HK-2 (cell line): ENCODE measurements at regions not wholly inside any gene's neighbourhood (a gene's known extent, or its start where the extent isn't known, plus 50 kb on each side); places are given as distances from the start of the nearest gene placed in this dataset.

Source experiments
- DNase-seq: peaks from one replicate; pipeline ENCODE4 v3.0.0-alpha.2; 2018; ENCODE audit not compliant: unreplicated experiment

DNA sequence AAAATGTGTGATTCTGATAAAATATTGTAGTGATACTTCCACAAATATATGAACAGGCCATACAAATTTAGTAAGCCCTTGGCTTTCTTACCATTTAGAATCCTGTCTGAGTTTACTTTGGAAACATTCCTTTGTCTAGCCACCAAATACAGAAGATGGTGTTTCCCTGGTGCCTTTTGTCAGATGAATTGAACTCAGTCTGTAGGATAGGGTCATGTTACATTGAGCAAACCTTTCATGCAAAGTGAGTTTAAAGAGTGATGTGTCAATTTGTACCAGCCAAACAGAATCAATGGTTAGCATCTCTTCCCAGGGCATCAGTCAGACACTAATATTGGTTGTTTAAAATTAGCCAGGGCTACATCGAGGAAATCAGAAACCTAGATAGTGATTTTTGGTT lies 1443.4 kb downstream of the ARAP2 start:
- no peak for DNase-seq

DNA sequence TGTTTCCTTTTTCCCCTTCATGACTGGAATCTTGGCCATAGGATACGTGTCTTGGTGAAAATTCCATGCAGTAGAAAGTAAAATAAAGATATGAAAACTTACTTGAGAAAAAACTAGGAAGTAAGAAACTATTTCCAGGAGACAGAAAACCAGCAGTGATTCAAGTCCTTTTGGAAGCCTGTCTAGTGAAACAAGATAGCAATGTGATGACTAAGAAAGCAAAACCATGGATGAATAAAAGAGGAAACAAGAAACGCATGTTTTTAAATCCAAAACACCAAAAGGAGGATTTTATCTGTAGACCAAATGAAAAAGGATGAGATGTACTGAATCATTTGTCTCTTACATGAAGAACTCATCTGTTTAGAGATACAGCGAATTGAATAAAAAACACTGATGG lies 1430.0 kb downstream of the ARAP2 start:
- DNase-seq = no peak

DNA sequence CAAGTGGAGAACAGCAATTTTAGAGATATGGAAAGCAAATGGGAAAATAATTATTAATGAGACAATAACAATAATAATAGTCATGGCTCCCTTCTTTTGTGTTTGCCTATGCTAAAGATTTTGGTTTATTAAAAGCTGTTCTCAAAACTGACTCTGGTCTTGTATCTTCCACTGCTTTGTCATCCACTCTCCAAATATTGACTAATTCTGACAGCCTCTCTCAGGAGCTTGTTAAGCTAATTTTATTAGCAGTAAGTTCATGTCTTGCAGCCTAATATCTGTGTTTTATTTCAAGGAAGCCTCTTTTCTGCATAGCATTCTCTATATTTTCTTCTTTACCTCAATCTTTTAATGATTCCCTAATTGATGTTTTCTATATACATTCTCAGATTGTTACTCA lies 1419.8 kb downstream of the ARAP2 start:
- DNase-seq = no peak

DNA sequence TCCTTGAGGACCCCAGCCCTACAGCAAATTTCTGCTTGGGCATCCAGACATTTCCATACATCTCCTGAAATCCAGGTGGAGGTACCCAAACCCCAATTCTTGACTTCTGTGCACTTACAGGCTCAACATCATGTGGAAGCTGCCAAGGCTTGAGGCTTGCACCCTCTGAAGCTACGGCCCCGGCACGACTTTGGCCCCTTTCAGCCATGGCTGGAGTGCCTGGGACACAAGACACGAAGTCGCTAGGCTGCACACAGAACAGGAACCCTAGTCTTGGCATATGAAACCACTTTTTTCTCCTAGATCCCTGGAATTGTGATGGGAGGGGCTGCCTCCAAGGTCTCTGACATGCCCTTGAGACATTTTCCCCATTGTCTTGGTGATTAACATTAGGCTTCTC lies 1417.7 kb downstream of the ARAP2 start:
- DNase-seq = no peak

DNA sequence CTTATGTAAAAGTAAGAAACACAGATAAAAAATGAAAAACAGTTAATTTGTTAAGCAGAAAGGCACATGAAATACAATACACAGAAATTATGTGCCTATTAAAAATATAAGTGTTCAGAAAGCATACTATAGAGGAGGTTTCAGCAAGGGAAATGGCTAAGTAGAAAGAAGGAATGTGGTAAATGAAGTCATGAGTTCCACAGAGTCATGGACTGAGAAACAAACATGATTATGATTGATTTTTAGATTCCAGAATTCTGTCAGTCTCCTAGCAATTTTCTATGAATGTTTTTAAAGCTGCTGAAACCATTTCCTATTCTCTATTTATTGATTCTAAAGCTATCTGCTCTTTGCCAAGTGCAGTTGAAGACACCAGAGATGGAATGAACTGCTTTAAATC lies 1398.4 kb downstream of the ARAP2 start:
- DNase-seq = no peak

DNA sequence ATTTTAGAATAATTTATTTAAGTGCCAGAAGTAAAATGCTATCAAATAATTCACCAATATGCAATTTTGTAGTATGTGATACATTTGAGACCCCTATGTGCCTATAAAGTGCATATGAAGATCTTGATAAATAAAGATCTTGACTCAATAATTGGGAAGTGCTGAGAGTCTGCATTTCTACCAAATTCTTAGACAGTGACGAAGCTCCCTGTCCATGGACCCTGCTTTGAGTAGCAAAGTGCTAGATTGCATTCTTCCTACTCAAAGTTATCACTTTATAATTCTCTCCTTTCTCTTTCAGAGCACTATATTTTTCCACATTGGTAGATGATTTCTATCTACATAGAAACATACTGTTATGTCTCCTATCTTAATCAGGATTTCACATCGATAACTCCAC lies 1393.9 kb downstream of the ARAP2 start:
- no peak for DNase-seq

DNA sequence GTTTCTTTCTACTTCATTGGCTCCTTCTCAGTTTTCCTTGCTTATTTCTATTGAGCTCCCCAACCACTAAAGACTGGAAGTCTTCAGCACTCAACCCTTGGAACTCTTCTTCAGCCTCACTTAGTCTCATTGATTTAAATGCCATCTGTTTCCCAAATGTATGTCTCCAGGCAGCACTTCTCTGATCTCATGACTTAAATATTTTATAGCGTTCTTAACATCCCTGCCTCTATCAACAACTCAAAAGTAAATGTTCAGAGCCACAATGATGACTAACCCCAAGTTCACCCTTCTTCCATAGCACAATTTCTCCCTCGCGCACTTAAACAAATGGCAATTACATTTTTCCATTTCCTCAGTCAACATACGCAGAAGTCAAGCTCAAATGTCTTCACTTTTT lies 1393.3 kb downstream of the ARAP2 start:
- no peak for DNase-seq

DNA sequence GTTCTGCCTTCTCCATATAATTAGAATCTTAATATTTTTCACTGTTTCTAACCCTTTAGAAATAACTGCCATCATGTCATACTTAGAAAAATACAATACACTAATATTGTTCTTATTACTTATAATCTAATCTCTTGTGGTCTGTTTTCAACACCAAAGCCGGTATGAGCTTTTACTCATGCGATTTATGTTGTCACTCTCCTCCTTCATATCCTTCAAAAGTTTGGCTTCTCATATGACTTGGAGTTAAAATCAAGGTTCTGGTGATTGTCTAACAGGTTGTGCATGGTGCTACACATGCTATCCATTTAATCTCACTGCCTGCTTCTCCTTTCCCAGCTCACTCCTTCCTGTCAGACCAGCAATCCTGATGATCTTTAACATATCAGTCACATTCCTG lies 1392.9 kb downstream of the ARAP2 start:
- no peak for DNase-seq

DNA sequence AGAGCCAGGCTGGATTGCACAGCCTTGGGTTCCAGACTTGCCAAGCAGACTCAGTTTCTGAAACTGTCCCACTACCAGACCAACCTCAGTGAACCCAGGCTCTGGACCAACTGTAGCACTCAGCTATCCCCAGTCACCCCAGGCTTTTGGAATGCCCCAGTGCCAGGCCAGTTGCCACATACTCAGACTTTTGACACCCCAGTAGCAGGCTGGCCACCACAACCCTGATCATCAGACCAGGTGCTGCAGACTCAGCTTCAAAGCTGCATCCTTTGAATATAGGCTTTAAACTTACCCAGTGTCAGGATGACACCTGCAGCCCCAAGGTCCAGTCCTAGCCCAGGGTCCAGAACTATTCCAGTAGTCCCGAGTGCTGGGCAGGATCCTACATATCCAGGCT lies 1389.9 kb downstream of the ARAP2 start:
- no peak for DNase-seq

DNA sequence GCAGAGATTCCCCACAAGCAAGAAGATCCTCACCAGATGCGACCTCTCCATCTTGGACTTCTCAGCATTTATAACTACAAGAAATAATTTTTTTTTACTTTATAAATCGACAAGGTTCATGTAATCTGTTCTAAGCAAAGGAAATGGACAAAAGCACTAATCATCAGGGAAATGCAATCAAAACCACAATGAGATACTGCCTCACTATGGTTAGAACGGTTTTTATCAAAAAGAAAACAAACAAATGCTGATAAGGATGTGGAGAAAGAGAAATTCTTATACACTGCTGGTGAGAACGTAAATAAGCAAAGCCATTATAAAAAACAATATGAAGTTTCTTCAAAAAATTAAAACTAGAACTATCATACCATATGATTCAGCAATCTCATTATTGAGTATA lies 1382.6 kb downstream of the ARAP2 start:
- no peak for DNase-seq

DNA sequence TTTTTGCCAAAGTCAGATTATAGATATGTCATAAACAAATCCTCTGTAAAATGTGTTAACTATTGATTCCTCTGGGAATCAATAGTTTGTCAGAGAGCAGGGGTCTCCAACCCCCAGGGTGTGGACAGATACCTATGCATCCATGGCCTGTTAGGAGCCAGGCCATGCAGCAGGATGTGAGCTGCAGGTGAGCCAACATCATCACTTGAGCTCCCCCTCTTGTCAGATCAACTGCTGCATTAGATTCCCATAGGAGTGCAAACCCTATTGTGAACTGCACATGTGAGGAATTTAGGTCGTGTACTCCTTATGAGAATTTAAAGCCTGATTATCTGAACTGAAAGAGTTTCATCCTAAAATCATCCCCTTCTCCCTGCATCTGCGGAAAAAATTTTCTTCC lies 1365.4 kb downstream of the ARAP2 start:
- DNase-seq = no peak

DNA sequence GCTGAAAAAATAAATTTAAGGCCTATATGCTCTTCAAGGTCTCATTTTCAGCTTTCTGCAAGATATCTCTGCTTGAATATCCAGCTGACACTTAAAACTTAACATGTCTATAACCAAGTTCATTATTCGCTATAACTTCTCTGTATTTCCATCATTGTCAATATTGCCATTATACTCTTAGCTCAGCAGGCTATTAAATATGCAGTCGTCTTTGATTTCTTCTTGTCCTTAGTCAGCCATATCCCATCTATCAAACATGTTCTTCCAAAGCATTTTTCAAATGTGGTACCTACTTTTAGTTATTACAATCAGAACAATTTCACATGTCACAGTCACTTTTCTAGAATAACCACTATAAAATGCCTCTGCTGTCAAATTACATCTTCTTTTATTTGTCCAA lies 1364.1 kb downstream of the ARAP2 start:
- no peak for DNase-seq

DNA sequence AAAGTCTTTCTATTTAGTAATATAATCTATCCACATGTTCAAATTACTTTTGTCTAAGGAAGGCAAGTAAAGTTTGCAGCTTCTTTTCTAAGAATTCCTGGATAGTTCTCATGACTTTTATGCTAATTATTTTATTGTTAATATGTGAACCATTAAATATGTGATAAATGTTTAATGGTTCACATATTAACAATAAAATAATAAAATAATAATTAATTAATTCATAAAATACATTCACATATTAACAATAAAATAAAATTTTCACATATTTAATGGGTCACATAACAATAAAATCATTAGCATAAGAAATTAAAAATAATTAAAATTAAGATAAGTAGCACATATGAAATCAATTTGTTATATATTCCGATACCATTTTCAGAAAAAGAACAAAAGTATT lies 1352.4 kb downstream of the ARAP2 start:
- DNase-seq = no peak

DNA sequence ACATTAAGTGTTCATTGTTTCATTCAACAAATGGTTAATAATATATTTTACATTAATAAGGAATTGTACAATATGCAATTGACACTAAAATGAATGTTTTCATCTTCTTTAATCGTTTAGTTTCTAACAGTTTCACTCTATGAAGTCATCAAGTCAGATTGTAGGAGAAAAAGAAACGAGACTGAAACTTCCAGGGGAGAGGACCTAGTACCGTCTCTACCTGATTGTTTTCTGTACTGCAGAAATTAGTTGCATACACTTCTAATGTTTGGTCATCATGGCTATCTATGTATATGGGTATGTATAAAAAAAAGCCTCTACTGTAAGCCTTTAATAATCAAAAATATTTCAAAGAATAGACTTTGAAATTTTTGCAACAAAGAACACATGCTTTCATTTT lies 1350.9 kb downstream of the ARAP2 start:
- no peak for DNase-seq

DNA sequence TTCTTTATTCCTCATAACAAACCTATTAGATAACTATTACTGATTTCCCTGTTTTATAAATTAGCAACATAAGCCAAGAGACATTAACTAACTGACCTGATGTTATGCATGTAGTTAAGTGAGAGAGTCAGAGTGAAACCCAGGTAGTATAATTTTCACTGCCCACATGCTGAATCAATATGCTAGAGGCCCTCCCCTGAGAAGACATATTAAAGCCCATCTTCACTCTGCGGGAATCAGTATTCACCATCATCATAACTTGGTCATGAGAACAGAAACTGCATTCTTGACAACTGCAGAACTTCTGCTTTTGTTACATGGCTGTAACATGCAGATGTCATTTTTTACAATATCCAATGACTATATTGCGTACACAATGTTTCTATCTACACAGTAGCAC lies 1324.3 kb downstream of the ARAP2 start:
- DNase-seq = no peak

DNA sequence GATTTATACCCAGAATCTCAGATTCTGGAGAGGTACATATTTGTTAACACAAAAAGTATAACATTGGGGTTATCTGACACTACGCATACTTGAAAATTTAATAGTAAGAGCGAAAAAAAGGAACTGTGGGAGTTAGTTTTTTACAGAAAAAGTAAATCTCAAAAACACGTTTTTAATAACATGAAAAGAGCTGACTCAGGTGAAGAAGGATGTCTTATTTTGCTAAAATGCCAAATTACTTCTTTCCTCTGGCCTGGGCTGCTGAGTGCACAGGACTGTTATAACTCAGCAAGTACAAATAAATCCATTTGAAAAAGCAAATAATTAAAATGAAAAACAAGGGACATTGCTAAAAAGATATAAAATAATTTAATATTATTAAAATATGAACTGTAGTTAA lies 1322.9 kb downstream of the ARAP2 start:
- no peak for DNase-seq

DNA sequence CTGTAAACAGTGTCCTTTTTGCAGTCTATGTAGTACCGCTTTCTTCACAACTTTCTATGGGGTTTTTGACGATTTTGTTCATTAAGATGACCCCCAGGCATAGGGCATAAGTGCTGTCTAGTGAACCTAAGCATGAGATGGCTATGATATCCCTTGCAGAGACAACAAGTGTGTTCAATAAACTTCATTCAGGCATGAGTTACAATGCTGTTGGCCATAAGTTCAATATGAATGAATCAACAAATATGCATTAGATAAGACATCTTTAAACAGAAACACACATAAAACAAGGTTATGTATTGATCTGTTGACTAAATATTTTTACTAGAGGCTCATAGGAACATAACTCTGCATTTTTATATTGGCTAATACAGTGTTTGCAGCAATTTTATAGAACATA lies 1322.0 kb downstream of the ARAP2 start:
- DNase-seq = no peak

DNA sequence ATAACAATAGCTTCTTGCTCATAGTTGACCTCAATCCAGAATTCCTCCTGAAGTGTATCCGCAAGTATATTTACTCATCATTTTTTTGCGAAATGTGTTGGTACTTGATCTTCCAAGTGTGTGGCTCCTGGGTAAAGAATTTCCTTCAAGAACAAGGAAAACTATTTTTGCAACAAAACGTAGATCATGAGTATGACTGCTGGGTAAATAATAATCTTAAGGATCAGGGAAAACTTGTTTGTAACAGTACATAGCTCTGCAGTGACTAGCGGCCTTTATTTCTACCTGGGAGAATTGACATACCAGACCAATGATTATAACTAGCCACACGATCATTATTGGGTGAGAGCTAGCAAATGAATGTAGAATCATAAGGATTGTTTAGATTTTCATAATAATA lies 1311.7 kb downstream of the ARAP2 start:
- no peak for DNase-seq

DNA sequence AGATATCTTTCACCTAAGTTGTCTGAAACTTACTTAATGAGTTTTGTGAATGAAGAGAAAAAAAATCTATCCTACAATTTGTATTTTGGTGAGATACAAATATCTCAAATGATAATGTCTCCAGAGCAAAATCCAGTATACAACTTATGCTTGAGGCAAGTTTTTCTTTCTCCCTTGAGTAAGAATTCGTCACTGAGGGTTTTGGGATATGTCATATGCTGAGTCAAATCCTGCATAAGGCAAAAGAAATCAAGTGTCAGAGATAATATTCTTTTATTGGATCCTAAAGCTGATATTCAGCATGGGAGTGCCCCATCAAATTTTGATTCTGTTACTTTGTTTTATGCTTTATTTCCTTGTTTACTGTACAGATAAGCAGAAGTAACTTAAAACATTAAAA lies 1308.6 kb downstream of the ARAP2 start:
- no peak for DNase-seq

DNA sequence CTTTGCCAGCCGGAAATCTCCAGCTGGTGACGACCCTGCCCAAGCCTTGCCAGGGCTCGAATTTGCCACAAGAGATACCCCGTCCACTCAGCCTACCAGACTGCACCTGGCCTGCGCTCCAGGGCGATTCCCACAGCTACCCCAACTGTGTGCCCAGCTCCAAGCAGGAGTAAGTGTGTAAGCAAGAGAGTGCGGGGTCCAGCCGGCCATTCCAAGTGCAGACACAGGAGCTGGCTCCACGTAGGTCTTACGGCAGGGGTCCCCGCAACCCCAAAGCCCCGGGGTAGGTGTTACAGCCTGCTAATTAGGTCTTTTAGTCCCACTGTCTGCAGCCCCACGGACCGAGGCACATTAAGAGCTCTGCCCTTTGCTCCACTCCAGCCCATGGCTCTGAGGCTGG lies 1305.2 kb downstream of the ARAP2 start:
- DNase-seq = no peak

DNA sequence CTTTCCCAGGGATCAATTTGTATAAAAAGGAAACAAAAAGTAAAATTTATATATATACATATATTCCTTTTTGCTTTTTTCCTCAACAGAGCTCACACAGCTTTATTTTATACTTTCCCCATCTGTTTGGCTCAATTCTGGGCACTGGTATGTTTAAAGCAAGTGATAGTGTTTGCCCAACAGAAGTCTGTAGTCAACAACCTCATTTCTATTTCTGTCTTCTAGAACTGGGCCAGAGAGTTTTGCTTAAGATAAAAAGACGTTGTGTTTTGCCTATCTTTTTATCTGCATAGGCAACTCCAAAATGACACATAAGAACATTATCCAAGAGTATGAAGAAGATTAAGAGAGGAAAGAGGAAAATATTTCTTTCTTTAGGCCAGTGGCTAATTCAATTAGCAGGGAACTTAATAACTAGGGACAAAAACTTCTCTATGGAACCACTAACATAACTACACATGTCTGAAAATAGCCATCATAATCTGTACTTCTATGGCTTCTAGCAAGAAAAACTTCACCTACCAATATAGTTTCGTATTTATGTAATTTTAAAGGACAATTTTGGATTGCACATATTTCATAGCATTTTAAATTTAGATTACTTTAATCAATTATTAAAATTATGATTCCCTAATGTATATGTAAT lies 1300.5 kb downstream of the ARAP2 start:
- no peak for DNase-seq

DNA sequence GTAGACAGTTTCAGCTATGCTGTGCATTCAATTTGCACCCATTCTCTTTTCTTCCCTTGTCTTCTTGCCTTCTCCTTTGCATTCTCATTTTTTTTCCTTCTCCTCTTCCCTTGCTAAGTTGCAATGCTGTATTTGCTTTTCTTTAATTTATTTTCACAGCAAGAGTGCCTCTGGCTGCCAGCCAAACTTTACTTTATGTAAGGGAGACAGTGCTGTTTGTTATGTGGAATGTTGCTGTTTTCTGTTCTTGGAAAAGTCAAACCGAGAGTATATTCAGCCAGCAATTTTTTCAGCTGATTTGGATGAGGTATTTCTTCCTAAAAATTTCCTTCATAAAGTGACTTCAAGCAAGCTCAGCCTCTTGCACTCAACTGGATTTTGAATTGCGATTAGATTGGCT lies 1293.4 kb downstream of the ARAP2 start:
- no peak for DNase-seq

DNA sequence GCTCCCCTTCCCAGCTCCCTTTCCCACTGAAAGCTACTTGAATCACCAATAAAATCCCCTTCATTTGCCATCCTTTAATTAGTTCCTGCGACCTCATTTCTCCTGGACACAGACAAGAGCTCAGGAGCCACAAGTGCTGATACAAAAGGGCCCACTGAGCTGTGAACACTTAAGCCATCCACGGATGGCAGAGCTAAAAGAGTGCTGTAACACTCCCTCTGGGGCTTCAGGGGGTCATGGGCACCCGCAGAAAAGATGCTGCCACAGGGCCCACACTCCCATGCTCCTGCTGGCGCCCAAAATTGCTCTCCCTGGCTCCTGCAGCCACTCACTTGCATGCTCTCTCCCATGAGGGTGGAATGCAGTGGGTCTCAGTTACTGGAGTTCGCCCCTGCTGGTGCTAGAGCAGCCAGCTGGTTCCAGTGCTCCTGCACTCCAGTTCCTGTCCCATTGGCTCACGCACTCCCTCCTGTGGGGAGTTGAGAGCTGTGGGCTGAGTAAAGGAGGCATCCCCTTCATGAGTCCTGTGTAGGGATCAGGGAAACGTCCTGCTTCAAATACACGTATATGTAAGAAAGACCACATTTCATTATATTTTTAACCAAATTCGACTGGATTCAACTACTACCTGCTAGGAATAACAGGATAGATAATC lies 1291.0 kb downstream of the ARAP2 start:
- no peak for DNase-seq

DNA sequence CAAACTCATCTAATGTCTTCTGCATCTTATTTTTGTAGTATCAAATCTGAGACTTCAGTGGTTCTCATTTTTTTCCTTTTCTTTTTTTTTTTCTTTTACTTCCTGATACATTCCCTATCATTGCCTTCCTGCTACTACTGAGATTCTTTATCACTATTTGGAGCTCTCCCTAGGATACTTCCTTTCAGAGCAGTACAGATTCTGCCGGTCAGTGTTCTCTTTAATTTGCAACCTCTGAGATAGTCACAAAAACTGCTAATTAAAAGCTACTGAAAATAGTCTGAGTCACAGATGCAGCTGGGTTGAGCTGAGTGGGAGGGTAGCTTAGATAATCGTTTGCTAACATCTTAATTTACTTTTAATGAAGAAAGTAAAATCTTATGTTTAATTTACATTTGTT lies 1279.7 kb downstream of the ARAP2 start:
- DNase-seq = no peak
